HepG2 (cell line): ENCODE measurements at regions not wholly inside any gene's neighbourhood (a gene's known extent, or its start where the extent isn't known, plus 50 kb on each side); places are given as distances from the start of the nearest gene placed in this dataset.

ENCODE experiments used
- ATAC-seq: fragments of 200-7000 bp; cut with Tn5 transposase; 3 replicates; pipeline ENCODE4 v1.9.1; 2020; ENCODE audit warnings: mild to moderate bottlenecking, moderate library complexity
- BruUV-seq: library from RNA; stranded (reverse); fragments of 400-500 nt; replicated peaks from 2 replicates; lab custom pipeline; 2021; lab: Mats Ljungman, UMichigan
- CTCF ChIA-PET: fragments of 300-600 bp; formaldehyde crosslinking; extraction: SDS; loops from one replicate; lab custom pipeline; 2021; ENCODE audit warnings: low total read pairs, inconsistent platforms, low intra/inter-chr PET ratio; lab: Yijun Ruan, JAX
- POLR2A ChIA-PET: fragments of 350-600 bp; sonication (Branson Sonifier 250); formaldehyde crosslinking; loops from one replicate; lab custom pipeline; 2020; ENCODE audit warnings: antibody characterized with exemption, inconsistent platforms; lab: Yijun Ruan, JAX
- DNase-seq: peaks from one replicate; pipeline ENCODE4 v3.0.0-alpha.2; 2015; ENCODE audit warnings: low spot score
- FAIRE-seq: peaks from 3 replicates; lab custom pipeline; 2011; peaks lifted over from hg19 to GRCh38; lab: Jason Lieb, UNC
- H2AFZ ChIP-seq: one replicate; pipeline ENCODE4 v1.6.1; 2011; ENCODE audit warnings: low read length, inconsistent platforms
- H3K27ac ChIP-seq: fragments of 300-600 bp; 3 replicates; pipeline ENCODE4 v1.8.0; 2011; ENCODE audit warnings: mixed run types, mild to moderate bottlenecking, mixed read lengths, low read length, inconsistent platforms; ENCODE audit not compliant: insufficient read depth; ENCODE audit errors: extremely low read length
- H3K27me3 ChIP-seq, 2 experiments: fragments of 200-600 bp in 1 of 2; 2 replicates in 1 of 2; 3 replicates in 1 of 2; pipeline versions ENCODE4 v1.6.0 to v1.8.0; 2011; ENCODE audit warnings: low read length in 2 of 2, mild to moderate bottlenecking in 2 of 2, moderate library complexity in 2 of 2, inconsistent platforms in 1 of 2; ENCODE audit not compliant: insufficient read depth in 2 of 2, control insufficient read depth in 1 of 2
- H3K36me3 ChIP-seq, 2 experiments: fragments of 200-600 bp in 1 of 2; replicated peaks in 1 of 2; 2 replicates in 1 of 2; 3 replicates in 1 of 2; pipeline versions ENCODE4 v1.5.1 to v1.8.0; 2011; ENCODE audit warnings: low read length in 2 of 2, inconsistent platforms in 1 of 2; ENCODE audit not compliant: insufficient read depth in 2 of 2, control insufficient read depth in 1 of 2
- H3K4me1 ChIP-seq: 2 replicates; pipeline ENCODE4 v1.5.1; 2012; ENCODE audit warnings: low read length, inconsistent platforms; ENCODE audit not compliant: insufficient read depth
- H3K4me2 ChIP-seq: 2 replicates; pipeline ENCODE4 v1.6.0; 2011; ENCODE audit warnings: low read depth, low read length, inconsistent platforms
- H3K4me3 ChIP-seq, 3 experiments: fragments of 200-600 bp in 1 of 3; sonication (generic), shearing (Covaris generic) in 1 of 3; replicated peaks in 1 of 3; 2 replicates each; pipeline ENCODE4 v1.5.1; 2011 to 2016; ENCODE audit warnings: low read length in 3 of 3, inconsistent platforms in 2 of 3, low read depth in 2 of 3, mild to moderate bottlenecking in 2 of 3, control low read depth in 1 of 3, mixed read lengths in 1 of 3; ENCODE audit not compliant: insufficient read depth in 1 of 3
- H3K79me2 ChIP-seq: one replicate; pipeline ENCODE4 v1.6.1; 2011; ENCODE audit warnings: low read length, inconsistent platforms; ENCODE audit not compliant: insufficient read depth
- H3K9ac ChIP-seq: 2 replicates; pipeline ENCODE4 v1.6.0; 2011; ENCODE audit warnings: mild to moderate bottlenecking, low read depth, low read length, inconsistent platforms; ENCODE audit not compliant: insufficient read depth
- H3K9me3 ChIP-seq: 2 replicates; pipeline ENCODE4 v1.5.1; 2012; ENCODE audit warnings: mild to moderate bottlenecking, low read length
- H4K20me1 ChIP-seq: 2 replicates; pipeline ENCODE4 v1.6.0; 2011; ENCODE audit warnings: inconsistent platforms, mild to moderate bottlenecking, low read length, moderate library complexity; ENCODE audit not compliant: insufficient read depth
- ISL2 ChIP-seq: sonication (generic); formaldehyde crosslinking; IDR thresholded peaks from 2 replicates; pipeline ENCODE4 v1.5.0; 2020; ENCODE audit warnings: missing genetic modification reagents
- JDP2 ChIP-seq: sonication (generic); formaldehyde crosslinking; IDR thresholded peaks from 2 replicates; pipeline ENCODE4 v1.8.1; 2022; ENCODE audit warnings: missing genetic modification reagents, borderline replicate concordance
- JUNB ChIP-seq: sonication (generic); formaldehyde crosslinking; IDR thresholded peaks from 2 replicates; pipeline ENCODE4 v1.8.0; 2022; ENCODE audit warnings: missing genetic modification reagents, mild to moderate bottlenecking, borderline replicate concordance
- SALL2 ChIP-seq: sonication (generic); formaldehyde crosslinking; IDR thresholded peaks from 2 replicates; pipeline ENCODE4 v1.8.1; 2023; ENCODE audit warnings: mild to moderate bottlenecking, missing genetic modification reagents, inconsistent platforms
- TSC22D2 ChIP-seq: sonication (generic); formaldehyde crosslinking; IDR thresholded peaks from 2 replicates; pipeline ENCODE4 v1.5.1; 2020; ENCODE audit warnings: missing genetic modification reagents, mild to moderate bottlenecking, borderline replicate concordance
- ZC3H13 ChIP-seq: sonication (generic); formaldehyde crosslinking; IDR thresholded peaks from 2 replicates; pipeline ENCODE4 v1.8.1; 2023; ENCODE audit warnings: mild to moderate bottlenecking, missing genetic modification reagents, moderate library complexity
- ZC3H4 ChIP-seq: sonication (generic); formaldehyde crosslinking; IDR thresholded peaks from 2 replicates; pipeline ENCODE4 v1.4.0; 2020; ENCODE audit warnings: missing genetic modification reagents, borderline replicate concordance
- ZFYVE20 ChIP-seq: sonication (generic); formaldehyde crosslinking; IDR thresholded peaks from 2 replicates; pipeline ENCODE4 v1.8.0; 2023; ENCODE audit warnings: low read depth, mild to moderate bottlenecking, moderate library complexity, missing genetic modification reagents, borderline replicate concordance
- ZNF34 ChIP-seq: sonication (generic); formaldehyde crosslinking; IDR thresholded peaks from 2 replicates; pipeline ENCODE4 v1.4.0; 2020; ENCODE audit warnings: mild to moderate bottlenecking, missing genetic modification reagents, borderline replicate concordance
- ZNF354B ChIP-seq: sonication (generic); formaldehyde crosslinking; IDR thresholded peaks from 2 replicates; pipeline ENCODE4 v1.8.0; 2022; ENCODE audit warnings: mild to moderate bottlenecking, missing genetic modification reagents
- ZNF383 ChIP-seq: sonication (generic); formaldehyde crosslinking; IDR thresholded peaks from 2 replicates; pipeline ENCODE4 v1.4.0; 2020; ENCODE audit warnings: missing genetic modification reagents, mild to moderate bottlenecking, borderline replicate concordance
- ZNF549 ChIP-seq: sonication (generic); formaldehyde crosslinking; IDR thresholded peaks from 2 replicates; pipeline ENCODE4 v1.5.0; 2020; ENCODE audit warnings: missing genetic modification reagents
- WGBS: methylation state at CpG from one replicate; pipeline ENCODE4 v1.1.6; 2017; ENCODE audit warnings: low lambda C conversion rate; 5-methylcytosine and 5-hydroxymethylcytosine counted together
- in situ Hi-C: cut with HindIII; loops from 2 replicates; pipeline ENCODE4 v1.10.0; 2017; ENCODE audit warnings: low pct_unique_long_range_greater_than_20kb; ENCODE audit not compliant: extremely low pct_ligation_motif_present
- intact Hi-C: fragments of 100-400 bp; cut with micrococcal nuclease; formaldehyde crosslinking; loops from one replicate; pipeline ENCODE4 v1.10.0; 2022; ENCODE audit not compliant: unreplicated experiment
- TF ChIP-seq, protein P1 (sequence below): sonication (generic); formaldehyde crosslinking; IDR thresholded peaks from 2 replicates; pipeline ENCODE4 v1.4.0; 2020; ENCODE audit warnings: mild to moderate bottlenecking, missing genetic modification reagents

GRCh38 chr9:79287708-79288290 lies 284.0 kb upstream of the TLE4 start:
- no peaks in the 10 kb centered on the region for H3K79me2 ChIP-seq
- H3K36me3 ChIP-seq, result no peaks in the 10 kb centered on the region
- intact Hi-C loops, result no loop called here
- H3K4me2 ChIP-seq, result no peak overlapping the region
- no peaks in the 10 kb centered on the region for H3K4me1 ChIP-seq
- H3K27ac ChIP-seq, result no peak overlapping the region
- no peaks in the 10 kb centered on the region for H3K27me3 ChIP-seq
- no peak for ATAC-seq
- TF ChIP-seq ZNF383 (CRISPR knock-in tag), result no peak
- TF ChIP-seq ZNF354B, result no peak
- TF ChIP-seq SALL2, result no peak
- TF ChIP-seq, protein P1, sequence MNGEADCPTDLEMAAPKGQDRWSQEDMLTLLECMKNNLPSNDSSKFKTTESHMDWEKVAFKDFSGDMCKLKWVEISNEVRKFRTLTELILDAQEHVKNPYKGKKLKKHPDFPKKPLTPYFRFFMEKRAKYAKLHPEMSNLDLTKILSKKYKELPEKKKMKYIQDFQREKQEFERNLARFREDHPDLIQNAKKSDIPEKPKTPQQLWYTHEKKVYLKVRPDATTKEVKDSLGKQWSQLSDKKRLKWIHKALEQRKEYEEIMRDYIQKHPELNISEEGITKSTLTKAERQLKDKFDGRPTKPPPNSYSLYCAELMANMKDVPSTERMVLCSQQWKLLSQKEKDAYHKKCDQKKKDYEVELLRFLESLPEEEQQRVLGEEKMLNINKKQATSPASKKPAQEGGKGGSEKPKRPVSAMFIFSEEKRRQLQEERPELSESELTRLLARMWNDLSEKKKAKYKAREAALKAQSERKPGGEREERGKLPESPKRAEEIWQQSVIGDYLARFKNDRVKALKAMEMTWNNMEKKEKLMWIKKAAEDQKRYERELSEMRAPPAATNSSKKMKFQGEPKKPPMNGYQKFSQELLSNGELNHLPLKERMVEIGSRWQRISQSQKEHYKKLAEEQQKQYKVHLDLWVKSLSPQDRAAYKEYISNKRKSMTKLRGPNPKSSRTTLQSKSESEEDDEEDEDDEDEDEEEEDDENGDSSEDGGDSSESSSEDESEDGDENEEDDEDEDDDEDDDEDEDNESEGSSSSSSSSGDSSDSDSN, result no peak
- H2AFZ ChIP-seq, result no peak overlapping the region
- no peak for DNase-seq
- no peak for FAIRE-seq
- no peak overlapping the region for H3K9ac ChIP-seq
- in situ Hi-C loops, result no loop called here
- 0% methylated on average over 4 of the region's 4 CpGs for WGBS
- CTCF ChIA-PET, result no interaction called here
- no TSS peak for BruUV-seq
- POLR2A ChIA-PET, result no interaction called here
- no peaks in the 10 kb centered on the region for H3K9me3 ChIP-seq
- no peak overlapping the region for H3K4me3 ChIP-seq
- no peaks in the 10 kb centered on the region for H4K20me1 ChIP-seq

DNA sequence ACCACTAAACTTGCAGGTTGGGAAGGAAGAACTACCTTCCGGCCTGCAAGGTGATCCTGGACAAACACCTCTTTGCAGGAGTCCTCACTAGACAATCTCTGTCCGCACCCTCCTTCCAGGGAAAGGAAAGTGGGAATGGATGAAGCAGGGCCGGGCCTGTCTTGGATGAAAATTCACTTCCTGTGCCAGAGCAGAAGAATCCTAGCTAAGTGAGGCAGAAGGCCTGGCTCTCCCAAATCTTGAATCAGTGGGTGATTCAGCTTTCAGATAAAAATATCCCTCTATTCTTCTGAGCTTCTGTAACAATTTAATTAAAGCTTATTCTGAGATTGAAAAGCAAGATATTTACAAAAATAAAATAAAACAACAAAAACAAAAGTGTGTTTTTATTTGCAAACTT lies 281.9 kb upstream of the TLE4 start:
- no peak overlapping the region for H3K4me3 ChIP-seq
- no peaks in the 10 kb centered on the region for H4K20me1 ChIP-seq
- 15% methylated on average over 2 of the region's 3 CpGs for WGBS
- H3K4me2 ChIP-seq, result no peak overlapping the region
- POLR2A ChIA-PET, result no interaction called here
- no peaks in the 10 kb centered on the region for H3K4me1 ChIP-seq
- no peaks in the 10 kb centered on the region for H3K27me3 ChIP-seq
- BruUV-seq, result no TSS peak
- no peaks in the 10 kb centered on the region for H3K36me3 ChIP-seq
- CTCF ChIA-PET, result no interaction called here
- FAIRE-seq (no peak), ATAC-seq (no peak), DNase-seq (no peak)
- H3K27ac ChIP-seq, result no peak overlapping the region
- TF ChIP-seq ZNF34 (CRISPR knock-in tag) (no peak), ZC3H4 (no peak), ZC3H13 (no peak), ISL2 (CRISPR knock-in tag) (no peak), TSC22D2 (CRISPR knock-in tag) (no peak), JUNB (no peak), JDP2 (no peak), ZNF549 (no peak), ZFYVE20 (CRISPR knock-in tag) (no peak)
- no peaks in the 10 kb centered on the region for H3K79me2 ChIP-seq
- intact Hi-C loops (no loop called here), in situ Hi-C loops (no loop called here)
- no peak overlapping the region for H3K9ac ChIP-seq
- H2AFZ ChIP-seq, result no peak overlapping the region
- no peaks in the 10 kb centered on the region for H3K9me3 ChIP-seq
